ENCODE measurements at regions not wholly inside any gene's neighbourhood (a gene's known extent, or its start where the extent isn't known, plus 50 kb on each side); places are given as distances from the start of the nearest gene placed in this dataset.
"Not testable (repeated sequence)": the region's sequence is repeated elsewhere in the genome, so short reads cannot be mapped to it uniquely, and the experiment has no call there.

- no peak for DNase-seq
Observed at GRCh38 chr2:13201924-13202323, 485.2 kb downstream of the TRIB2 start.

- DNase-seq: no peak
Observed at GRCh38 chr2:13212115-13212514, 495.4 kb downstream of the TRIB2 start.

- DNase-seq: no peak
Observed at GRCh38 chr2:13218205-13218604, 501.5 kb downstream of the TRIB2 start.

- no peak for DNase-seq
Observed at GRCh38 chr2:13227578-13227977, 510.8 kb downstream of the TRIB2 start.

- no peak for DNase-seq
Observed at GRCh38 chr2:13230221-13230620, 513.5 kb downstream of the TRIB2 start.

- DNase-seq: no peak
Observed at GRCh38 chr2:13240061-13240460, 523.3 kb downstream of the TRIB2 start.

GRCh38 chr2:13240789-13241487 lies 524.2 kb downstream of the TRIB2 start:
- DNase-seq: no peak

- DNase-seq: no peak
Observed at GRCh38 chr2:13252615-13253014, 535.9 kb downstream of the TRIB2 start.

GRCh38 chr2:13255485-13255884 lies 538.7 kb downstream of the TRIB2 start:
- DNase-seq: no peak

GRCh38 chr2:13260402-13260801 lies 543.7 kb downstream of the TRIB2 start:
- DNase-seq: peak; percentile 2

- DNase-seq: no peak
Observed at GRCh38 chr2:13266166-13266565, 549.4 kb downstream of the TRIB2 start.

GRCh38 chr2:13284688-13285087 lies 568.0 kb downstream of the TRIB2 start:
- no peak for DNase-seq

GRCh38 chr2:13289310-13289709 lies 572.6 kb downstream of the TRIB2 start:
- DNase-seq: no peak

- not testable (repeated sequence) for DNase-seq
Observed at GRCh38 chr2:13308478-13308805, 591.7 kb downstream of the TRIB2 start.

GRCh38 chr2:13308989-13309388 lies 592.3 kb downstream of the TRIB2 start:
- no peak for DNase-seq

- DNase-seq: no peak
Observed at GRCh38 chr2:13332060-13332459, 615.3 kb downstream of the TRIB2 start.

- DNase-seq: not testable (repeated sequence)
Observed at GRCh38 chr2:13334071-13334470, 617.3 kb downstream of the TRIB2 start.

- DNase-seq: no peak
Observed at GRCh38 chr2:13334545-13334944, 617.8 kb downstream of the TRIB2 start.

- no peak for DNase-seq
Observed at GRCh38 chr2:13335862-13336535, 619.3 kb downstream of the TRIB2 start.

GRCh38 chr2:13351068-13351467 lies 634.3 kb downstream of the TRIB2 start:
- no peak for DNase-seq

GRCh38 chr2:13353083-13353482 lies 636.3 kb downstream of the TRIB2 start:
- DNase-seq: no peak

- no peak for DNase-seq
Observed at GRCh38 chr2:13354031-13354430, 637.3 kb downstream of the TRIB2 start.

GRCh38 chr2:13381928-13382327 lies 665.2 kb downstream of the TRIB2 start:
- not testable (repeated sequence) for DNase-seq

GRCh38 chr2:13389172-13389571 lies 672.4 kb downstream of the TRIB2 start:
- not testable (repeated sequence) for DNase-seq

Measured in muscle of arm (tissue), 1 donor.